HCT116 (cell line): ENCODE measurements at regions not wholly inside any gene's neighbourhood (a gene's known extent, or its start where the extent isn't known, plus 50 kb on each side); places are given as distances from the start of the nearest gene placed in this dataset.

ENCODE experiments used
- ATF3 ChIP-seq: IDR thresholded peaks from 2 replicates; pipeline ENCODE4 v1.6.1; 2012
- POLR2A ChIP-seq: IDR thresholded peaks from 2 replicates; pipeline ENCODE4 v1.7.0; 2011; ENCODE audit warnings: borderline replicate concordance; ENCODE audit not compliant: insufficient read depth, insufficient read length; ENCODE audit errors: extremely low read depth
- SP1 ChIP-seq: IDR thresholded peaks from 2 replicates; pipeline ENCODE4 v1.6.1; 2012; ENCODE audit warnings: low read depth
- TF ChIP-seq, protein P1 (sequence below): IDR thresholded peaks from 2 replicates; pipeline ENCODE4 v1.6.1; 2011; ENCODE audit warnings: mild to moderate bottlenecking, low read length, moderate library complexity; ENCODE audit not compliant: insufficient replicate concordance; ENCODE audit errors: extremely low read depth
- TF ChIP-seq, protein P2 (sequence below), 3 experiments: fragments of 200-600 bp in 1 of 3; sonication (generic) in 1 of 3; IDR thresholded peaks in 2 of 3; conservative IDR thresholded peaks in 1 of 3; 2 replicates each; pipeline ENCODE4 v1.5.1; 2012 to 2017; ENCODE audit warnings: low read depth in 2 of 3, low read length in 2 of 3, antibody characterized with exemption in 1 of 3, borderline replicate concordance in 1 of 3, control low read depth in 1 of 3, mild to moderate bottlenecking in 1 of 3, mixed read lengths in 1 of 3, mixed run types in 1 of 3, moderate library complexity in 1 of 3; ENCODE audit not compliant: insufficient read depth in 1 of 3

- TF ChIP-seq ATF3, result no peak
- no peak for TF ChIP-seq POLR2A
- TF ChIP-seq, protein P1, sequence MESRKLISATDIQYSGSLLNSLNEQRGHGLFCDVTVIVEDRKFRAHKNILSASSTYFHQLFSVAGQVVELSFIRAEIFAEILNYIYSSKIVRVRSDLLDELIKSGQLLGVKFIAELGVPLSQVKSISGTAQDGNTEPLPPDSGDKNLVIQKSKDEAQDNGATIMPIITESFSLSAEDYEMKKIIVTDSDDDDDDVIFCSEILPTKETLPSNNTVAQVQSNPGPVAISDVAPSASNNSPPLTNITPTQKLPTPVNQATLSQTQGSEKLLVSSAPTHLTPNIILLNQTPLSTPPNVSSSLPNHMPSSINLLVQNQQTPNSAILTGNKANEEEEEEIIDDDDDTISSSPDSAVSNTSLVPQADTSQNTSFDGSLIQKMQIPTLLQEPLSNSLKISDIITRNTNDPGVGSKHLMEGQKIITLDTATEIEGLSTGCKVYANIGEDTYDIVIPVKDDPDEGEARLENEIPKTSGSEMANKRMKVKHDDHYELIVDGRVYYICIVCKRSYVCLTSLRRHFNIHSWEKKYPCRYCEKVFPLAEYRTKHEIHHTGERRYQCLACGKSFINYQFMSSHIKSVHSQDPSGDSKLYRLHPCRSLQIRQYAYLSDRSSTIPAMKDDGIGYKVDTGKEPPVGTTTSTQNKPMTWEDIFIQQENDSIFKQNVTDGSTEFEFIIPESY, result no peak
- TF ChIP-seq, protein P2, sequence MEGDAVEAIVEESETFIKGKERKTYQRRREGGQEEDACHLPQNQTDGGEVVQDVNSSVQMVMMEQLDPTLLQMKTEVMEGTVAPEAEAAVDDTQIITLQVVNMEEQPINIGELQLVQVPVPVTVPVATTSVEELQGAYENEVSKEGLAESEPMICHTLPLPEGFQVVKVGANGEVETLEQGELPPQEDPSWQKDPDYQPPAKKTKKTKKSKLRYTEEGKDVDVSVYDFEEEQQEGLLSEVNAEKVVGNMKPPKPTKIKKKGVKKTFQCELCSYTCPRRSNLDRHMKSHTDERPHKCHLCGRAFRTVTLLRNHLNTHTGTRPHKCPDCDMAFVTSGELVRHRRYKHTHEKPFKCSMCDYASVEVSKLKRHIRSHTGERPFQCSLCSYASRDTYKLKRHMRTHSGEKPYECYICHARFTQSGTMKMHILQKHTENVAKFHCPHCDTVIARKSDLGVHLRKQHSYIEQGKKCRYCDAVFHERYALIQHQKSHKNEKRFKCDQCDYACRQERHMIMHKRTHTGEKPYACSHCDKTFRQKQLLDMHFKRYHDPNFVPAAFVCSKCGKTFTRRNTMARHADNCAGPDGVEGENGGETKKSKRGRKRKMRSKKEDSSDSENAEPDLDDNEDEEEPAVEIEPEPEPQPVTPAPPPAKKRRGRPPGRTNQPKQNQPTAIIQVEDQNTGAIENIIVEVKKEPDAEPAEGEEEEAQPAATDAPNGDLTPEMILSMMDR (IDR thresholded peaks at IDR 0.05 in 2 of 3, conservative IDR thresholded peaks at IDR 0.05 in 1 of 3; ENCODE audit: borderline replicate concordance in 1 of 3, insufficient read depth in 1 of 3, low read depth in 2 of 3, low read length in 2 of 3), result no peak
- no peak for TF ChIP-seq SP1
These were observed 50.8 kb upstream of the ZNF680 start for GRCh38 chr7:64613653-64614052.
